Bronchial epithelial cell (primary cell): ENCODE measurements at regions not wholly inside any gene's neighbourhood (a gene's known extent, or its start where the extent isn't known, plus 50 kb on each side); places are given as distances from the start of the nearest gene placed in this dataset.

Experiments
- DNase-seq: peaks from one replicate; pipeline ENCODE4 v3.0.0-alpha.2; 2010; ENCODE audit warnings: low read depth
- FAIRE-seq: peaks from 2 replicates; lab custom pipeline; 2011; peaks lifted over from hg19 to GRCh38; lab: Jason Lieb, UNC
- H3K27me3 ChIP-seq: 2 replicates; pipeline ENCODE4 v1.5.1; 2011; ENCODE audit warnings: low read length; ENCODE audit not compliant: control insufficient read depth, insufficient read depth
- H3K36me3 ChIP-seq: 2 replicates; pipeline ENCODE4 v1.5.1; 2011; ENCODE audit warnings: low read length; ENCODE audit not compliant: control insufficient read depth, insufficient read depth
- H3K4me3 ChIP-seq: 2 replicates; pipeline ENCODE4 v1.5.1; 2011; ENCODE audit warnings: mild to moderate bottlenecking, low read depth, low read length, control low read depth
- TF ChIP-seq, protein P1 (sequence below): IDR thresholded peaks from 2 replicates; pipeline ENCODE4 v1.5.1; 2011; ENCODE audit warnings: mild to moderate bottlenecking, moderate library complexity, low read length, control low read depth, inconsistent platforms; ENCODE audit not compliant: insufficient read depth, severe bottlenecking

- Histone ChIP-seq H3K36me3 (no peaks in the 10 kb centered on the region), H3K4me3 (no peak overlapping the region), H3K27me3 (no peaks in the 10 kb centered on the region)
- TF ChIP-seq, protein P1, sequence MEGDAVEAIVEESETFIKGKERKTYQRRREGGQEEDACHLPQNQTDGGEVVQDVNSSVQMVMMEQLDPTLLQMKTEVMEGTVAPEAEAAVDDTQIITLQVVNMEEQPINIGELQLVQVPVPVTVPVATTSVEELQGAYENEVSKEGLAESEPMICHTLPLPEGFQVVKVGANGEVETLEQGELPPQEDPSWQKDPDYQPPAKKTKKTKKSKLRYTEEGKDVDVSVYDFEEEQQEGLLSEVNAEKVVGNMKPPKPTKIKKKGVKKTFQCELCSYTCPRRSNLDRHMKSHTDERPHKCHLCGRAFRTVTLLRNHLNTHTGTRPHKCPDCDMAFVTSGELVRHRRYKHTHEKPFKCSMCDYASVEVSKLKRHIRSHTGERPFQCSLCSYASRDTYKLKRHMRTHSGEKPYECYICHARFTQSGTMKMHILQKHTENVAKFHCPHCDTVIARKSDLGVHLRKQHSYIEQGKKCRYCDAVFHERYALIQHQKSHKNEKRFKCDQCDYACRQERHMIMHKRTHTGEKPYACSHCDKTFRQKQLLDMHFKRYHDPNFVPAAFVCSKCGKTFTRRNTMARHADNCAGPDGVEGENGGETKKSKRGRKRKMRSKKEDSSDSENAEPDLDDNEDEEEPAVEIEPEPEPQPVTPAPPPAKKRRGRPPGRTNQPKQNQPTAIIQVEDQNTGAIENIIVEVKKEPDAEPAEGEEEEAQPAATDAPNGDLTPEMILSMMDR: no peak
- FAIRE-seq: no peak
- DNase-seq: no peak
Observed at GRCh38 chr3:180341516-180341915, 260.4 kb upstream of the TTC14 start.

GRCh38 chr3:180351601-180352000 is 250.4 kb upstream of the TTC14 start:
- DNase-seq (no peak), FAIRE-seq (no peak)
- Histone ChIP-seq H3K36me3 (no peaks in the 10 kb centered on the region), H3K4me3 (no peak overlapping the region), H3K27me3 (no peaks in the 10 kb centered on the region)
- TF ChIP-seq, protein P1: no peak

DNA sequence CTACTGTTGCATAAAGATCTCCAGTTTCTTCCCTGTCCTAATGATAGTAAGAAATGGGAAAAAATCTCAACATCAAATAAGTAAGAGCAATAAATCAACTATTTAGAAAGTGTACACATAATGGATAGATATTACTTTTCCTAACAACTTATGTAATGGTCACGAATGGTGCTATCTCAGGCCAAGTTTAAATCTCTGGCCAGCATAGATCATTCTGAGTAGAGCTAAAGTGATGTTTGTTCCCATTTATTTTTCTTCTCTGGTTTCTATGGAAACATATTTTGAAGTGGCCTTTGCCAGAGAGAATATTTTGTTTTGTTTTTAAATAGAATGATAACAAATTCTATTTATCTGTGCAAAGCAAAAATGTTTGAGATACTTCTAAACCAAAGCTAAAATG is 249.7 kb upstream of the TTC14 start:
- Histone ChIP-seq H3K36me3 (no peaks in the 10 kb centered on the region), H3K27me3 (no peaks in the 10 kb centered on the region)
- TF ChIP-seq, protein P1: no peak

DNA sequence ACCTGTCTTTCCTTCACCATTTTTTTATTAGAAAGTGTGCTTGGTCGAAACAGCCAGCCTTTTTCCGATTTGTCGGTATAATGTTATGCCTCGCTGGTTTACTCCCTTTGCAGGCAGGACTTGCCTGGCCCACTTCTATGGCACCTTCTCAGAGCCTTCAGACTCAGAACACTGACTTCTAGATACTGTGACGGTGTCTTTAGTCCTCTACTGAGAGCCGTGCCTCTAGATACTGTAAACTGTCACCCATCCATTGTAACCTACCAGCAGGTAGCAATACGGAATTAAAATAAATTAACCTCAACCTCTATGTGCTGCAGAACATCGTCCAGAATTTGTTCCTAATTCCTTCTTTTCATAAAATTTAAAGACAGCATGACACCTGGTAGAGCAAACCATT is 247.7 kb upstream of the TTC14 start:
- FAIRE-seq: no peak
- Histone ChIP-seq H3K36me3 (no peaks in the 10 kb centered on the region), H3K27me3 (no peaks in the 10 kb centered on the region), H3K4me3 (no peak overlapping the region)
- DNase-seq: no peak
- TF ChIP-seq, protein P1: no peak

More for the DNA sequence above, 249.7 kb upstream of the TTC14 start:
- DNase-seq (no peak), FAIRE-seq (no peak)
- H3K4me3 ChIP-seq: no peak overlapping the region

- TF ChIP-seq, protein P1: no peak
- Histone ChIP-seq H3K27me3 (no peaks in the 10 kb centered on the region), H3K36me3 (no peaks in the 10 kb centered on the region), H3K4me3 (no peak overlapping the region)
- FAIRE-seq (no peak), DNase-seq (peak; percentile 60)
Observed at GRCh38 chr3:180358179-180358578, 243.8 kb upstream of the TTC14 start.
